Chondrocyte (in vitro differentiated cells): ENCODE measurements at regions not wholly inside any gene's neighbourhood (a gene's known extent, or its start where the extent isn't known, plus 50 kb on each side); places are given as distances from the start of the nearest gene placed in this dataset.
A peak's percentile ranks its signal among the peaks of the same experiment; 100 is the strongest.

ENCODE experiments used
- DNase-seq: peaks from one replicate; pipeline ENCODE4 v3.0.0; 2021; ENCODE audit warnings: mixed read lengths, low spot score
- H3K27ac Mint-ChIP-seq: one replicate; pipeline ENCODE4 v1.8.0; 2021; ENCODE audit warnings: mild to moderate bottlenecking, moderate library complexity, mixed read lengths; ENCODE audit not compliant: unreplicated experiment
- H3K27me3 Mint-ChIP-seq: 2 replicates; pipeline ENCODE4 v1.8.0; 2021; ENCODE audit warnings: low read depth, mixed read lengths
- H3K36me3 Mint-ChIP-seq: 2 replicates; pipeline ENCODE4 v1.8.0; 2021; ENCODE audit warnings: low read depth, mixed read lengths
- H3K4me1 Mint-ChIP-seq: 2 replicates; pipeline ENCODE4 v1.8.0; 2021; ENCODE audit warnings: low read depth, mild to moderate bottlenecking, mixed read lengths
- H3K4me3 Mint-ChIP-seq: one replicate; pipeline ENCODE4 v1.8.0; 2021; ENCODE audit warnings: mild to moderate bottlenecking, moderate library complexity, mixed read lengths; ENCODE audit not compliant: unreplicated experiment
- H3K9me3 Mint-ChIP-seq: 2 replicates; pipeline ENCODE4 v1.8.0; 2021; ENCODE audit warnings: low read depth, mixed read lengths
- CTCF ChIP-seq: fragments of 200-600 bp; sonication (generic); IDR thresholded peaks from 2 replicates; pipeline ENCODE4 v1.5.0; 2021; ENCODE audit warnings: antibody characterized with exemption, mild to moderate bottlenecking, moderate library complexity

DNA sequence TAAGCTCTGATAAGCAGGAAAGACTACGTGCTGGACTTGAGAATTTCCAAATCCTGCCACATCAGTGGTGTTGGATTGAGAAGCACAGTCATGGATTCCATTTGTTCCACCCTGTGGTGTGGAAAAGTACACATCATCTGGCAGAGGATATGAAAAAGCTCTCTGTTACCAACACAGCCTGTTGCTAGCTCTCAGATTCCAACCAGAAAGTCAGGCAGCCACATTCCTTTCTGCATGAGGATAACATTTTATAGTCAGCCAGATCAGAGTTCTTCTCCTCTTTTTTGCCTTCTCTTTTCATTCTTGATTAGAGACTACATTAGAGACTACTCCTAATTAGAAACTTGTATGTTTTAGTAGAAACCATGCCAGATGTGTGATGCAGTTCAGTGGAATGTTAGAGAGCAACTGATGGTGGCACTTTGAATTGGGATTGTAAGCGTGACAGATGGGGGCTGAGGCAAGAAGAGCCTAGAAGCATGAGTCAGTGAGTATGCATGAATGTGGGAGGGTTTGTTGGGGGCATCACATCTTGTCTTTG is 61.2 kb upstream of the STXBP6 start:
- Mint-ChIP-seq H3K27me3 (no peaks in the 10 kb centered on the region), H3K4me1 (peaks cover 34% of the 10 kb centered on the region), H3K4me3 (no peak overlapping the region), H3K9me3 (peaks cover 9% of the 10 kb centered on the region), H3K27ac (peak overlapping the region; percentile 92), H3K36me3 (no peaks in the 10 kb centered on the region)
- DNase-seq = no peak
- TF ChIP-seq CTCF = peak; percentile 10

DNA sequence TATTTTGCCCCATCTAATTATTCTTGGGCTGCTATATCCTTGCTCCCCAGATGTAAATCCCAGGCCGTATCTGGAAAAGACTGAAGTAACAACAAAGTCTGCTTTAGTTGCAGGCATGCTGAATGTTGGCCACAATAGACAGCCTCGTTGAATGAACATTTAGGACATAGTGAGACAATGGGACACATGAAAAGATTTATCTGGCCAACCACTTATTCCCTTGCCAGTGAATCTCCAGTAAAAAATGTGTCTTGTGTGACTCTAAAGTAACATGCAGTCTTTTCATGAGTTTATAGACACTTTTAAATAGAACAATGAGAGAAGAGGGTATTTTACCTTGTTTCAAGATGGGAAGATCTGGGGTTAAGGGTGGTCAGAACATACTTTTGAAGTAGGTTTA is 60.2 kb upstream of the STXBP6 start:
- DNase-seq = no peak
- Mint-ChIP-seq H3K4me3 (no peak overlapping the region), H3K27ac (peak overlapping the region; percentile 92), H3K9me3 (peaks cover 7% of the 10 kb centered on the region), H3K4me1 (peaks cover 34% of the 10 kb centered on the region), H3K36me3 (no peaks in the 10 kb centered on the region), H3K27me3 (no peaks in the 10 kb centered on the region)
- no peak for TF ChIP-seq CTCF

DNA sequence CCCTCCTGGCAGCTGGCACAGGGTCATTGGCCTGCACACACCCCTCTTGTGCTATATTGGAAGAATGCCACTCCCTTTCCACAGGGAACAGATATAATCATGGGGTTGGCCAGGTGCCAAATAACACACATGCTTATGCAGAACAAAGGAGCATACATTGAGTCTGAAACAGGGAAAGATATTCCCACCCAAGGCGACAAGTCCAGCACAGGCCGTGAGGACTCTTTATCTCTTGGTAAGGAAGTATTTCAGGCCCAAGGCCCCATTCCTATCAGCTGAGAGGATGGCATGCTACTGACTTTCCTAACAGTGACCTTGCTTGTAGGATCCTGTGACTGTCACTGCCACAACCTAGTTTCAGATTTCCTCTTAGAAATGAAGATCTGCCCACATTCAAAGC is 59.0 kb upstream of the STXBP6 start:
- no peak for DNase-seq
- no peak for TF ChIP-seq CTCF
- peaks cover 4% of the 10 kb centered on the region for H3K9me3 Mint-ChIP-seq
- H3K4me3 Mint-ChIP-seq = no peak overlapping the region
- H3K27me3 Mint-ChIP-seq = no peaks in the 10 kb centered on the region
- no peaks in the 10 kb centered on the region for H3K36me3 Mint-ChIP-seq
- no peak overlapping the region for H3K27ac Mint-ChIP-seq
- peaks cover 34% of the 10 kb centered on the region for H3K4me1 Mint-ChIP-seq

- H3K9me3 Mint-ChIP-seq = peaks cover 4% of the 10 kb centered on the region
- H3K36me3 Mint-ChIP-seq = no peaks in the 10 kb centered on the region
- no peak for TF ChIP-seq CTCF
- H3K4me1 Mint-ChIP-seq = peaks cover 34% of the 10 kb centered on the region
- DNase-seq = no peak
- no peak overlapping the region for H3K27ac Mint-ChIP-seq
- no peaks in the 10 kb centered on the region for H3K27me3 Mint-ChIP-seq
- H3K4me3 Mint-ChIP-seq = no peak overlapping the region
Observed at GRCh38 chr14:25108291-25108690, 58.3 kb upstream of the STXBP6 start.

- TF ChIP-seq CTCF = no peak
- Mint-ChIP-seq H3K27ac (no peak overlapping the region), H3K36me3 (no peaks in the 10 kb centered on the region), H3K4me3 (no peak overlapping the region), H3K9me3 (no peaks in the 10 kb centered on the region), H3K4me1 (peaks cover 6% of the 10 kb centered on the region), H3K27me3 (no peaks in the 10 kb centered on the region)
- no peak for DNase-seq
Observed at GRCh38 chr14:25103820-25104219, 53.9 kb upstream of the STXBP6 start.
